ENCODE measurements at regions not wholly inside any gene's neighbourhood (a gene's known extent, or its start where the extent isn't known, plus 50 kb on each side); places are given as distances from the start of the nearest gene placed in this dataset.

- TF ChIP-seq CTCF (IDR thresholded peaks at IDR 0.05), result no peak
- ATAC-seq (ENCODE audit: low read depth), result no peak
- POLR2A ChIA-PET, result no interaction called here
- Mint-ChIP-seq H3K4me1 (no peaks in the 10 kb centered on the region), H3K36me3 (ENCODE audit: low read depth) (no peaks in the 10 kb centered on the region), H3K27ac (no peak overlapping the region), H3K27me3 (peaks cover 32% of the 10 kb centered on the region), H3K4me3 (no peak overlapping the region), H3K9me3 (peaks cover 4% of the 10 kb centered on the region)
- no peak for DNase-seq
- intact Hi-C loops (cut with micrococcal nuclease), result no loop called here
- CTCF ChIA-PET, result no interaction called here
These were observed 342.9 kb downstream of the FOXL1 start for GRCh38 chr16:86921289-86921688.

- ATAC-seq (ENCODE audit: low read depth), result no peak
- Mint-ChIP-seq H3K27me3 (peaks cover 32% of the 10 kb centered on the region), H3K27ac (no peak overlapping the region), H3K36me3 (ENCODE audit: low read depth) (no peaks in the 10 kb centered on the region), H3K4me3 (no peak overlapping the region), H3K4me1 (no peaks in the 10 kb centered on the region), H3K9me3 (peaks cover 4% of the 10 kb centered on the region)
- ChIA-PET CTCF (no interaction called here), POLR2A (interaction anchor here (0.6 kb wide), 1 partner anchor 141 kb away, joined by 4 read pairs; no protein-coding TSS in a partner anchor)
- intact Hi-C loops (cut with micrococcal nuclease), result no loop called here
- no peak for DNase-seq
- TF ChIP-seq CTCF (IDR thresholded peaks at IDR 0.05), result no peak
These were observed 344.0 kb downstream of the FOXL1 start for GRCh38 chr16:86922311-86922710.

GRCh38 chr16:86923656-86924055 lies 345.3 kb downstream of the FOXL1 start:
- H3K4me3 Mint-ChIP-seq, result no peak overlapping the region
- no peak overlapping the region for H3K27ac Mint-ChIP-seq
- peaks cover 43% of the 10 kb centered on the region for H3K27me3 Mint-ChIP-seq
- intact Hi-C loops (cut with micrococcal nuclease), result no loop called here
- DNase-seq (no peak), ATAC-seq (ENCODE audit: low read depth) (no peak)
- H3K9me3 Mint-ChIP-seq, result peaks cover 4% of the 10 kb centered on the region
- POLR2A ChIA-PET, result no interaction called here
- TF ChIP-seq CTCF (IDR thresholded peaks at IDR 0.05), result no peak
- H3K36me3 Mint-ChIP-seq (ENCODE audit: low read depth), result no peaks in the 10 kb centered on the region
- CTCF ChIA-PET, result no interaction called here
- H3K4me1 Mint-ChIP-seq, result no peaks in the 10 kb centered on the region

GRCh38 chr16:86924537-86924936 lies 346.2 kb downstream of the FOXL1 start:
- Mint-ChIP-seq H3K4me3 (no peak overlapping the region), H3K36me3 (ENCODE audit: low read depth) (no peaks in the 10 kb centered on the region), H3K9me3 (peaks cover 4% of the 10 kb centered on the region), H3K27me3 (peaks cover 50% of the 10 kb centered on the region), H3K4me1 (peaks cover 2% of the 10 kb centered on the region), H3K27ac (no peak overlapping the region)
- ChIA-PET CTCF (no interaction called here), POLR2A (no interaction called here)
- TF ChIP-seq CTCF (IDR thresholded peaks at IDR 0.05), result no peak
- ATAC-seq (ENCODE audit: low read depth) (no peak), DNase-seq (no peak)
- intact Hi-C loops (cut with micrococcal nuclease), result no loop called here

GRCh38 chr16:86925067-86925791 lies 346.9 kb downstream of the FOXL1 start:
- no peak for TF ChIP-seq CTCF (IDR thresholded peaks at IDR 0.05)
- Mint-ChIP-seq H3K4me1 (peaks cover 2% of the 10 kb centered on the region), H3K4me3 (no peak overlapping the region), H3K9me3 (peaks cover 4% of the 10 kb centered on the region), H3K36me3 (ENCODE audit: low read depth) (no peaks in the 10 kb centered on the region), H3K27ac (no peak overlapping the region), H3K27me3 (peaks cover 57% of the 10 kb centered on the region)
- ATAC-seq (ENCODE audit: low read depth) (no peak), DNase-seq (no peak)
- intact Hi-C loops (cut with micrococcal nuclease), result no loop called here
- ChIA-PET CTCF (no interaction called here), POLR2A (no interaction called here)

All from activated B cell treated with CpG ODN at 0.5 μM for 24 hours (primary cell).